H1 (cell line): ENCODE measurements at regions not wholly inside any gene's neighbourhood (a gene's known extent, or its start where the extent isn't known, plus 50 kb on each side); places are given as distances from the start of the nearest gene placed in this dataset.
"Not testable (repeated sequence)": the region's sequence is repeated elsewhere in the genome, so short reads cannot be mapped to it uniquely, and the experiment has no call there.

ENCODE experiments used
- CTCF ChIA-PET: fragments of 300-600 bp; sonication (Branson Sonifier 250); formaldehyde crosslinking; loops from one replicate; lab custom pipeline; 2021; ENCODE audit not compliant: partially characterized antibody; lab: Charles Lee
- POLR2A ChIA-PET: fragments of 300-600 bp; sonication (Branson Sonifier 250); formaldehyde crosslinking; loops from one replicate; lab custom pipeline; 2021; ENCODE audit warnings: inconsistent platforms; ENCODE audit not compliant: partially characterized antibody; lab: Charles Lee
- DNase-seq, 2 experiments: peaks; one replicate each; pipeline versions ENCODE4 v3.0.0 to v3.0.0-alpha.2; 2010 to 2022; ENCODE audit warnings: low spot score in 2 of 2, low read depth in 1 of 2, mixed read lengths in 1 of 2
- FAIRE-seq: peaks from 2 replicates; lab custom pipeline; 2011; peaks lifted over from hg19 to GRCh38; lab: Jason Lieb, UNC
- H2AFZ ChIP-seq: 2 replicates; pipeline ENCODE4 v1.8.1; 2012; ENCODE audit warnings: low read length, inconsistent platforms
- H2AK5ac ChIP-seq: 2 replicates; pipeline ENCODE4 v1.6.1; 2013; ENCODE audit warnings: low read depth, low read length
- H2BK120ac ChIP-seq: replicated peaks from 2 replicates; pipeline ENCODE3; 2013; ENCODE audit warnings: low read depth, low read length, inconsistent platforms
- H2BK12ac ChIP-seq: 2 replicates; pipeline ENCODE4 v1.6.1; 2013; ENCODE audit warnings: low read depth, low read length
- H2BK15ac ChIP-seq: 2 replicates; pipeline ENCODE4 v1.6.1; 2013; ENCODE audit warnings: low read length
- H2BK20ac ChIP-seq: 2 replicates; pipeline ENCODE4 v1.6.1; 2013; ENCODE audit warnings: low read length
- H2BK5ac ChIP-seq: 2 replicates; pipeline ENCODE4 v1.6.1; 2013; ENCODE audit warnings: low read depth, low read length
- H3K14ac ChIP-seq: 2 replicates; pipeline ENCODE4 v1.6.1; 2013; ENCODE audit warnings: inconsistent platforms; ENCODE audit not compliant: insufficient read length
- H3K18ac ChIP-seq: 2 replicates; pipeline ENCODE4 v1.6.1; 2013; ENCODE audit warnings: low read length; ENCODE audit errors: extremely low read depth
- H3K23ac ChIP-seq: 2 replicates; pipeline ENCODE4 v1.6.1; 2013; ENCODE audit warnings: inconsistent platforms; ENCODE audit not compliant: insufficient read length
- H3K23me2 ChIP-seq: 2 replicates; pipeline ENCODE4 v1.6.1; 2013; ENCODE audit warnings: low read depth, low read length
- H3K27ac ChIP-seq: 2 replicates; pipeline ENCODE4 v1.6.1; 2011; ENCODE audit warnings: low read depth, low read length, inconsistent platforms
- H3K27me3 ChIP-seq, 4 experiments: replicated peaks in 1 of 4; 1 replicate in 1 of 4; 2 replicates in 3 of 4; pipeline versions ENCODE4 v1.6.1 to v1.8.1; 2011 to 2013; ENCODE audit warnings: low read length in 3 of 4, mild to moderate bottlenecking in 3 of 4, inconsistent platforms in 2 of 4, mixed read lengths in 2 of 4, moderate library complexity in 1 of 4; ENCODE audit not compliant: control insufficient read depth in 3 of 4, insufficient read depth in 3 of 4; ENCODE audit errors: extremely low read depth in 1 of 4
- H3K36me3 ChIP-seq, 4 experiments: 2 replicates each; pipeline versions ENCODE4 v1.6.1 to v1.8.1; 2011 to 2013; ENCODE audit warnings: mild to moderate bottlenecking in 4 of 4, low read length in 3 of 4, moderate library complexity in 2 of 4, control low read depth in 1 of 4, inconsistent platforms in 1 of 4; ENCODE audit not compliant: insufficient read depth in 4 of 4, control insufficient read depth in 2 of 4
- H3K4ac ChIP-seq: replicated peaks from 2 replicates; pipeline ENCODE3; 2013; ENCODE audit warnings: low read length, low read depth, mixed read lengths, inconsistent platforms; ENCODE audit not compliant: insufficient read length
- H3K4me1 ChIP-seq, 4 experiments: replicated peaks in 1 of 4; 1 replicate in 1 of 4; 2 replicates in 3 of 4; pipeline versions ENCODE4 v1.6.1 to v1.8.1; 2011 to 2013; ENCODE audit warnings: low read length in 3 of 4, inconsistent platforms in 2 of 4, mixed read lengths in 1 of 4; ENCODE audit not compliant: insufficient read depth in 4 of 4, control insufficient read depth in 3 of 4
- H3K4me2 ChIP-seq, 2 experiments: 2 replicates each; pipeline versions ENCODE4 v1.6.1 to v1.8.1; 2011 to 2013; ENCODE audit warnings: low read depth in 2 of 2, low read length in 2 of 2, control low read depth in 1 of 2, inconsistent platforms in 1 of 2, mild to moderate bottlenecking in 1 of 2; ENCODE audit not compliant: insufficient read depth in 1 of 2
- H3K4me3 ChIP-seq, 4 experiments: fragments of 200-600, 300-600 bp in 1 of 4; sonication (generic), shearing (Covaris generic), sonication (Bioruptor Twin) in 1 of 4; 2 replicates each; pipeline versions ENCODE4 v1.5.1 to v1.8.1; 2011 to 2016; ENCODE audit warnings: low read length in 4 of 4, low read depth in 3 of 4, control low read depth in 2 of 4, inconsistent platforms in 2 of 4, mild to moderate bottlenecking in 2 of 4, mixed read lengths in 1 of 4, moderate library complexity in 1 of 4; ENCODE audit not compliant: insufficient read depth in 2 of 4; ENCODE audit errors: extremely low read depth in 1 of 4
- H3K56ac ChIP-seq: replicated peaks from 2 replicates; pipeline ENCODE3; 2013; ENCODE audit warnings: low read depth, mild to moderate bottlenecking, mixed read lengths, low read length, inconsistent platforms; ENCODE audit not compliant: insufficient read length
- H3K79me1 ChIP-seq: 2 replicates; pipeline ENCODE4 v1.6.1; 2013; ENCODE audit warnings: low read depth, low read length, control low read depth
- H3K79me2 ChIP-seq, 2 experiments: 2 replicates each; pipeline versions ENCODE4 v1.6.1 to v1.8.1; 2012 to 2013; ENCODE audit warnings: low read length in 2 of 2, mild to moderate bottlenecking in 2 of 2, inconsistent platforms in 1 of 2; ENCODE audit not compliant: insufficient read depth in 2 of 2, control insufficient read depth in 1 of 2
- H3K9ac ChIP-seq, 4 experiments: replicated peaks in 1 of 4; 1 replicate in 1 of 4; 2 replicates in 3 of 4; pipeline versions ENCODE4 v1.6.1 to v1.8.1; 2011 to 2013; ENCODE audit warnings: low read depth in 3 of 4, low read length in 3 of 4, control low read depth in 2 of 4, mild to moderate bottlenecking in 2 of 4, moderate library complexity in 2 of 4, inconsistent platforms in 1 of 4; ENCODE audit errors: extremely low read depth in 1 of 4
- H3K9me3 ChIP-seq, 2 experiments: 2 replicates each; pipeline versions ENCODE4 v1.6.1 to v1.8.1; 2012 to 2013; ENCODE audit warnings: mild to moderate bottlenecking in 2 of 2, moderate library complexity in 2 of 2, control low read depth in 1 of 2, inconsistent platforms in 1 of 2, low read depth in 1 of 2, low read length in 1 of 2, mixed read lengths in 1 of 2; ENCODE audit not compliant: insufficient read depth in 2 of 2
- H4K20me1 ChIP-seq, 2 experiments: replicated peaks in 1 of 2; 2 replicates each; pipeline versions ENCODE3 to v1.8.1; 2011 to 2013; ENCODE audit warnings: inconsistent platforms in 2 of 2, low read length in 2 of 2, mild to moderate bottlenecking in 1 of 2; ENCODE audit not compliant: insufficient read depth in 2 of 2, control insufficient read depth in 1 of 2
- H4K5ac ChIP-seq: 2 replicates; pipeline ENCODE4 v1.6.1; 2013; ENCODE audit warnings: low read length, low read depth, mixed read lengths, inconsistent platforms; ENCODE audit not compliant: insufficient read length
- H4K8ac ChIP-seq: 2 replicates; pipeline ENCODE4 v1.8.0; 2013; ENCODE audit warnings: mild to moderate bottlenecking, moderate library complexity, low read length, inconsistent platforms; ENCODE audit not compliant: insufficient read depth; ENCODE audit errors: extremely low read depth
- H4K91ac ChIP-seq: replicated peaks from 2 replicates; pipeline ENCODE3; 2013; ENCODE audit warnings: low read length, mixed read lengths, inconsistent platforms; ENCODE audit not compliant: insufficient read length
- WGBS, 2 experiments: shearing (Covaris generic) in 1 of 2; methylation state at CpG; one replicate each; pipeline versions ENCODE4 v1.1.6 to v1.1.7; 2013 to 2015; ENCODE audit warnings: low lambda C conversion rate in 2 of 2, mixed read lengths in 2 of 2, inconsistent platforms in 1 of 2, low coverage in 1 of 2, missing lambda C conversion rate in 1 of 2; ENCODE audit not compliant: insufficient replicate concordance in 2 of 2, insufficient coverage in 1 of 2, insufficient read length in 1 of 2; ENCODE audit errors: extremely low coverage in 1 of 2, missing lambda C conversion rate in 1 of 2; 5-methylcytosine and 5-hydroxymethylcytosine counted together

- H3K79me2 ChIP-seq, H3K4me1 ChIP-seq, H3K9me3 ChIP-seq, H3K56ac ChIP-seq, H4K5ac ChIP-seq, H3K23me2 ChIP-seq, H2AK5ac ChIP-seq, POLR2A ChIA-PET, H3K4ac ChIP-seq, H3K27ac ChIP-seq, DNase-seq, CTCF ChIA-PET, H4K20me1 ChIP-seq, H3K23ac ChIP-seq, H3K9ac ChIP-seq, H3K4me2 ChIP-seq, H2BK15ac ChIP-seq, H4K91ac ChIP-seq, H3K79me1 ChIP-seq, H3K18ac ChIP-seq, FAIRE-seq, H3K36me3 ChIP-seq, H2AFZ ChIP-seq, H3K14ac ChIP-seq, H3K27me3 ChIP-seq, H2BK5ac ChIP-seq, H2BK20ac ChIP-seq, H2BK12ac ChIP-seq, H2BK120ac ChIP-seq, H3K4me3 ChIP-seq, H4K8ac ChIP-seq: not testable (repeated sequence)
- 94% methylated on average over 3 of the region's 4 CpGs; no CpG with 5 or more reads in 1 of the 2 experiments for WGBS, 2 experiments
Observed at GRCh38 chr17:20683651-20684229, 104.2 kb downstream of the CDRT15L2 start.

- H4K20me1 ChIP-seq, H2BK20ac ChIP-seq, H2BK12ac ChIP-seq, H3K56ac ChIP-seq, H3K18ac ChIP-seq, H3K79me1 ChIP-seq, H2AK5ac ChIP-seq, H3K27ac ChIP-seq, H3K4ac ChIP-seq, H3K4me3 ChIP-seq, H4K8ac ChIP-seq, CTCF ChIA-PET, FAIRE-seq, H2AFZ ChIP-seq, H3K36me3 ChIP-seq, H3K27me3 ChIP-seq, H3K23me2 ChIP-seq, H3K79me2 ChIP-seq, H4K91ac ChIP-seq, H3K4me1 ChIP-seq, H4K5ac ChIP-seq, H3K23ac ChIP-seq, H3K9me3 ChIP-seq, H2BK120ac ChIP-seq, POLR2A ChIA-PET, H3K9ac ChIP-seq, H2BK5ac ChIP-seq, H3K14ac ChIP-seq, H3K4me2 ChIP-seq, DNase-seq, H2BK15ac ChIP-seq: not testable (repeated sequence)
- 92% methylated on average over 2 of the region's 32 CpGs; no CpG with 5 or more reads in 1 of the 2 experiments for WGBS, 2 experiments
Observed at GRCh38 chr17:20684975-20685374, 105.5 kb downstream of the CDRT15L2 start.
